Cerebellar nuclear complex (tissue), 1 donor: ENCODE measurements at regions not wholly inside any gene's neighbourhood (a gene's known extent, or its start where the extent isn't known, plus 50 kb on each side); places are given as distances from the start of the nearest gene placed in this dataset.

ENCODE experiments used
- DNase-seq, 2 experiments: peaks; one replicate each; lab custom pipeline; 2025; lab: John Stamatoyannopoulos, UW

DNA sequence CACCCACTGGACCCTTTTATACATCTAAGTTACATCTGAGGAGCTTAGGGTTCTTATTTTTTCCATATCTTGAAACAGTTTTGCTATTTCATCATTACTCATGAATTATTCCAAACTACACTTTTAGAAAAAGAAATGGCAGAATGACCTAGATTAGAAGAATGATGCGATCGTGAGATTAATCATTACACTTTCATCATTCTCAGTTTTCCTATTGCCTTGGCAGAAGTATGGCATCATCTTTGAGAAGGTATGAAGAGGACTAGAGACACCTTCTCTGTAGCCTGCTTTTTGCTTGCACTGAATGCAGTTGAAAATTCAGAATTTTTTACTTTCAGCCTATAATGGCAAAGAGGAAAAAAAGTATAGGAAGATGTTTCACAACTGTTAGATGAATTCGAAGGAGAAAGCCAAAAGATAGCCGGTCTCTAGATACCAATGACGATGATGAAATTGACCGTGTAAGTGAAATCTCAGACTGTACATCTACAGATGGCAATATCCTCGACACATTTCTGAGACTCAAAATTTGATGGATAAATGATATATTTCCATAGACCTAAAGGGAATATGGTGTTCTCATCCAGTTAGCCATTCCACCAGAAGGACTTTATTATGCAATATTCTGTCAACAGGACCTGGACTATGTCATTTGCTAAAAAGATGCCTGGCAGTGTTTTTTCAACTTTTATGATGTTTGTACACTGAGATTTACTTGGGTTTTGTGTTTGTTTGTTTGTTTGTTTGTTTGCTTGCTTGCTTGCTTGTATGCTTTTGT, 191.8 kb downstream of the TOMM20 start:
- DNase-seq: no peak

DNA sequence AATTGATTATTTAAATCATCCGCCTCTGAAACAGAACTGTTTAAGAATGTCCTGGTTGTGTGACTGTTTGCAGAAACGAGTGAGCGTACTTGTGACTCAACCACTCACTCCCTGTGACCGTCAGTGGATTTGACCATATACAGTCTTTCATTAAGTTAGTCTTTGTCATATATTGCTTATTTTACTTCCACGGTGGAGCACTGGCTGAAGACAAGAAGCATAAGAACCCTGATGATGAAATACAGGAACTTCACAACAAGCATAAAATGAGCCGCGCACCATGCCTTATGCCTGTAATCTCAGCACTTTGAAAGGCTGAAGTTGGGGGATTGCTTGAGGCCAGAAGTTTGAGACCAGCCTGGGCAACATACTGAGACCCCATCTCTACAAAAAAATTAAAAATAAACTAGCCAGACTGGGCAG, 194.0 kb downstream of the TOMM20 start:
- DNase-seq: no peak

DNA sequence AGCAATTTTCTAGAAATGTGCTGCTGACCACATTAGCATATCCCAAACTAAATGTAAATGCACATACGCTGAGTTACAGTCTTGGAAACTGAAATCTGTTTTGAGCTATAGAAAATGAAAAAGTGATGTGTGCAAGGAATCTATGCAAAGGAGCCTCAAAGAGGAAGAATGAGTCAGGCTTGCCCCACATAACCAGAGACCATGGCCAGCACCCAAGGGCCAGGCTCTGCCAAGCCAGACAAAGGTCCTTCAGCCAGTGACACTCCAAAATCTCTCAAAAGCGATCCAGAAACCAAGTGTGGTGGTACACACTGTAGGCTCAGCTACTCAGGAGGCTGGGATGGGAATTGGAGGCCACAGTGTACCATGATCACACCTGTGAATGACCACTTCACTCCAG, 195.2 kb downstream of the TOMM20 start:
- DNase-seq: no peak

DNA sequence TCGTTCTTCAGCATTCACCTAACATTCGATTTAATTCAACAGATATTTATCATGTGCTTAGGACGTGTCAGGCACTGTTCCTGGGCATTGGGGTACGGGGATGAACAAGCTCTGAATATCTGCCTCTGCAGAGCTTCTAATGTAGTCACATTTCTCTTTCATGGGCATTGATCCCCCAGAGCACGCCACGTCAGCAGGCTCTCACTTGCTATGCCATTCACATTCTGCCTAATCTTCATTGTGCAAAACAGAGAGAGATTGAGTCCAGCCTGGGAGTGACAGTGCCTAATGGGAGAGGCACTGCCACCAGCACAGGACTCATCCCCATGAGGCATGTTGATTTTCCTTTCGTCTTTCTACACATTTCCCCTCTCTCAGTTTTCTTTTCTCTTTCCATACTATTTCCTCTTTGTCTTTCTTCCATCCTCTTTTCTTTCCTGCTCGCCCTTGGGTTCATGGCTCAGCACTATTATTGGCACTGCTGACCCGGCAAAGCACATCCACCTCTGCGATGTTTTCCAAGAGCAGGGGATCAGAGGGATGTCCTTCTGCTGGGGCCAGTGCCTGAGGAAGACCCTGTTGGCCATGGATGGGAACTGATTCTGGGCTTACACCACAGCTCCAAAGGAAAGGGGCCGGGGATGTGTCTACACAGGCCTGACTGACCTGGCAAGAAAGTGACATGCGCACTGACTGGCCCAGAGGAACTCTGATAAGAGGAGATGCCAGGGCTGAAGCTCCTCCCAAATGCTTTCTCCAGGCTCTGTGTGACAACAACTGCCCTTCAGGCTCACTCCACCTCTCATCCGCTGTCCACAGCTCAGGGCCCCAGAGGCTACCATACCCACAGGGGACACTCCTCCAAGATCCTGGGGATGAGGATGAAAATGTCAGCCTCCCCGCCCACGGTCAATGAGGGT, 195.9 kb downstream of the TOMM20 start:
- no peak for DNase-seq

DNA sequence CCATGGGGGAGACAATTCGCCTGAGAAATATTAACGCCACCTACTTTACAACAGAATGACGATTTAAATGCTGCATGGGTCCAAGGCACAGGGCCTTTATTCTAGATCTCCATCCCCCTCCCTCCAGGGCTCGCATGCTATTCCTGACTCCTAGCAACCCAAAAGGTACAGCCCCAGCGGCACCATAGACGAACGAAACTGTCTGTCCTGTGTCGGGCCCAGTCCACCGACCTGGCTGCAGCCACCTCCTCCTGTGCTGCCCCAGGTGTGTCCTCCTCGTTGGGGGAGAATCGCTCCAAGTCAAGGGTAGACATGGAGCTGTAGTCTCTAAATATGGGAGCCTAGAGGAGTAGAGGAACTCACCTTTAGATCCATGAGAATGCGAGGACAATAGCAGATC, 196.5 kb downstream of the TOMM20 start:
- DNase-seq: no peak

DNA sequence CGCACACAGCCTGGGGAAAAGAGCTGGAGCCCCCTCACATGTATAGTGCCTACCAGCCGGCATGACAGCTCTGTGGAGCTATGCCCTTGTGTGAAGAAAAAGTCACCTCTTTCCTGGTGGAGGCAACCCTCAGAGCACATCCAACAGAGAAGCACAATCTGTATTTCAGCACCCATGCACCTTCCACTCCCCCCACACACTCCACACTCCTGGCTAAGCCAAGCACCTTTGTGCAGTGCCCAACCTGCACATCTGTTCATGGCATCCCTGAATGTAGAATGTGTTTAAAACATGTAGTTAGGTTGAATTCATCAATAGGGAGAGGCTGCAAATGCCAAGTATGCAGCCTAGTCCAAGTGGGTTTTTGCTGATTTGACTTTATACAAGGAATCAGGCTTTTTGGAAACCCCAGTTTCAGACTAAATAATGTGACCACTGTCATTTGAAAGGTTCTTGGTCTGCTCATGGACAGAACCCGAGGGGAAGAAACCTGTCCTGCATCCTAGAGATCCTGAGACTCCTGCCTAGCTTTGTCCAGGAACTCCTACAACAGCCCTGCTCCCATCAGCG, 197.1 kb downstream of the TOMM20 start:
- no peak for DNase-seq

DNA sequence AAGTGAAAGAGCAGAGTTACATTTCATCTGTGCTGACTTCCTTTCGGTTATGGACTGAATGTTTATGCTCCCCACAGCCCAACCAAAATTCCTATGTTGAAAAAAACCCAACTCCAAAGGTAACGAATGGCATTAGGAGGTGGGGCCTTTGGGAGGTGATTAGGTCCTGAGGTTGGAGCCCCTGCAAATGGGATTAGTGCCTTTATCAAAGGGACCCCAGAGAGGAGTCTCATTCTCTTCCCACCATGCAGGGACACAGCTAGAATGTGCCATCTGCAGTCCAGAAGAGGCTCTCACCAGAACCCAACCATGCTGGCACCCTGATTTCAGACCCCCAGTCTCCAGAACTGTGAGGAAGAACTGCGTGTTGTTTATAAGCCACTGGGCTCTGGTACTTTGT, 199.3 kb downstream of the TOMM20 start:
- DNase-seq: no peak

DNA sequence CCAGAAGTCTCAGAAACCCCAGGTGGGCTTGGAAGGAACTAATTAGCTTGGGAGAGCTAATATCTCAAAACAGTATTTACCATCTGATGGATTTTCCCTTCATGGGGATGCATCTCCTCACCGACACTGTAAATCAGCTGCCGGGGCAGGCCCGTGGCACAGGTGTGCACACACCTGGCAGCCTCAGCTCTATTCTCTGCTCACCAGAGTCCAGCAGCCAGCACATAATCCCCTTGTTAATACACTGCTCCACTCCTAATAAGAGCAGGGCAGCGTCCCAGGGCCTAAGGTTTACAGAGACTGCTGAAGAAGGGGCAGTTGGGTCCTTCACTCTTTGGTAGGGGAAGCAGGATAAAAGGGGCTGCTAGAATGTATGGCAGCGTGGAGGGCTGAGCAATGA, 200.0 kb downstream of the TOMM20 start:
- no peak for DNase-seq

DNA sequence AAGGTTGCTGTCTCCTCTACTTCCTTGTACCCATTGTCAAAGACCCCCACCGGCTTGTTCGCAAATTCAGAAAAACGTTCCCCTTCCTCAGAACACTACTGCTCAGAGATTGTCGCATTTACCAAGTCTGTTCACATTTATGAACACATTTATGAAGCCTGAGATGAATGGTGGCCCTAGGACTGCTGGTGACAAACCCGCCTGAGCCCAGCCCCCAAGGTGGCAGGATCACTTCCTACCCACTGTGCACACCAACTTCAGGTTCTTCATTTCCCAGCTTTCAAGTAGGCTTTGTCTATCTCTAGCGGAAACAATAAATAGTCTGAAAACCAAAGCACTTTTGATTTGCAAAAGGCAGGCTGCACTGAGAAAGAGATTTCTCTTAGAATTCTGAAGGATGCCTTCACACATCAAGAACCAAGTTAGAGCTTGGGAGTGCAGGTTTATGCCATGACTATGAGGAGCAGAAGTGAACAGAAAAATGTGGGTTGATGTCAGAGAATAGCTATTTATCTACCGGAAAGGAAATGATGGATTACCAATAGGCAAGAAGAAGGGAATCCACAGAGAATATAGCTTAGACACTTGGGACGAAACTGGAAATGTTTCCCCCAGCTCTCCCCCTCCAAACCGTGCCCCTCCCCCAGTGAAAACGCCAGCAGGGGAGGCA, 200.5 kb downstream of the TOMM20 start:
- no peak for DNase-seq

DNA sequence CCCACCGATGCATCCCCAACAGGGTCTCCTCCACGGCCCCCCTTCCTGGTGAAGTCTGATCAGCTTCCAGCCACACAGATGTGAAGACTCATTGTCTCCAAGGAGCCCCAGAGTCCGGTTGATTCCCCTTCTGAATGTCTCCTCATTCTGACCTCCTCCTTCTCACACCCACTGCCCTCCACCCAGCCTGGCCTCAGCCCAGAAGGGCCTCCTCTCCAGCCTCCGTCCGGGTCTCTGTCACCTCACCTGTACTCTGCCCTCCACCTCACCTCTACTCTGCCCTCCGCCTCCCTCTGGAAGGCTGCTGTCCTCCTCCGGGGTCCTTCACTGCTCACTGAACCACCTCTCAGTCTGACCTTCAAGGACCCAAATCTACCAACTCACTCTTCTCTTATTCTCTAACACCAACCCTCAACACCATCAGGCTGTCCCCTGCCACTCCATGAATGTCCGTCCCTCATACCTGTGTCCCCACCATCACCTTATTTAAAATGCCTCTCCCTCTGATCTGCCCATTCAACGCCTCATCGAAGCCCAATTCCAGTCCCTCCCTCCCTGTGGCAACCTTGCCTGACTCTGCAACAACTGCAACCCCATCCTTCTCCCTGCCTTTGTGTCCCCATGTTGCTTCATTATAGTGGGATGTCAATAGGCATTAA, 201.2 kb downstream of the TOMM20 start:
- DNase-seq: no peak

DNA sequence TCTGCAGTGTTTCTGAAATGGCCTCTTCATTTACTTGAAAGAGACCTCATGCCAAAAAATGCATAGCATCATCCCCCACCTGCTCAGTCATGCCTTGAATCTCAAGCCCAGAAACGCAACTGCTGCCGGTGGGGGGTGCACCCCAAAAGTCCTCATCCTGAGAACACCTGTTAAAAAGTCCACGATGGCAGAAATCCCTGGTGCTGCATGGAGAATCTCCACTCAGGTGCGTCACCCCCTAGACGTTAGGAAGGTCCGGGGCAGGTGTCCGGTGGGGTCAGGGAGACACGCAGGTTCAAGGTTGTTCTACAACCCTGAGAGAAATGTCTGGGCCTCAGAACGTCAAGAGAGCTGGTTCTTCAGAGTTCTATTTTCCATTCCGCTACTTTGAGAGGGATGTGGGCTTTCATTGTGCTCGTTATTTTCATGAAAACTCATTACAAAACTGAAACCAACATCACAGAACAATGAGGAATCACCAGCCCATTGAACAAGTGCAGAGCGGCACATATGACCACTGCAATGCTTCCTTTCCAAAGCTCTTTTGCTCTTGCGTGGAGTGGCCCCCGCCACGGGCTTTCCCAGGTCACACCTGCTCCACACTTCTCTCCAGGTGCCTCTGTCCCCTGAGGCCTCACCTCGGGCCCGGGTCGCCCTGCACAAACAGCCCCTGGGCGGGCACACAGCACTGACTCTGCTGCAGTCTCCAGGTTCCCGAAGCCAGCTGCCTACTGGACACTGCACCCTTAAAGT, 201.9 kb downstream of the TOMM20 start:
- DNase-seq: no peak

DNA sequence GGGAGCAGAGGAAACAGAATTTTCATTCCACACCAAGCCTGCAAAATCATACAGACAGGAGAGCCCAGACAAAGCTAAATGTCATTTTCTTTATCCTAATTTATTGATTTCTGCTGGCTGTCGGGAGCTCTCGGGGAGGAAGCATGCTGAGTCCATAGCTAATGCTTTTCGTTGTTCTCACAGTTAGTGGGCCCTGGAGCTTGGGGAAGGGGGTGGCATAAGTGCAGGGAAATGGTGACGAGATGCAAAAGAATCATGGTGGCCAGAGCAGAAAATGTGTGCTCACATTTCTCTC, 202.4 kb downstream of the TOMM20 start:
- no peak for DNase-seq

DNA sequence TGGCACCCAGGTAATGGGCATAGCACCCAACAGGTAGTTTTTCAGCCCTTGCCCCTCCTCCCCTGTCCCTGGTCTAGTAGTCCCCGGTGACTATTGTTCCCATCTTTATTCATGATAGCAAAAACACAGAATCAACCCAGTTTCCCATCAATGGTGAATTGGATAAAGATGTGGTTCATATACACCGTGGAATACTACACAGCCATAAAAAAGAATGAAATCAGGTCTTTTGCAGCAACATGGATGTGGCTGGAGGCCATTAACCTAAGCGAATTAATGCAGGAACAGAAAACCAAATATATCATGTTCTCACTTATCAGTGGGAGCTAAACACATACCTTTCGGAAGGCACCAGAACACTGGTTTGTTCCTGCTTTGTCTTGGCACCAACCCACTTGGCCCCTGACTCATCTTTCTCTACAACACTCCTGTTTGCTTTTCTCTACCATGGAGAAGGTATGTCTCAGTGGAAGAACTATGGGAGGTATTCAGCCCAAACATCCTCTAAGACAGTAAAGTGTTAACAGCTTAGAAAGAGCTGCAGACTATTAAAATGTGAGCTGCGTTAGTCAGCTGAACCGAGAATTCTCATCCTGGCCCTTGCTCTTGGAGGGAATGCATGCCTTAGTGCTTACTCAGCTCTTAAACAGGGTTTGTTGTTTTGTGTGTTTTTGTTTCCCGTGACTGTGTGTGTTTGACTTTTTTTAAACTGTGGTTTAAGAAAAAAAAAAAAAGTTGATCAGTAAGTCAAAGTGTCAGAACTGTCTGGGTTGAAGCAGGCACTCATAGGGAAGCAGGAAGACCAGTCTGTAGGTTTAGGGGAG, 203.0 kb downstream of the TOMM20 start:
- DNase-seq: no peak

DNA sequence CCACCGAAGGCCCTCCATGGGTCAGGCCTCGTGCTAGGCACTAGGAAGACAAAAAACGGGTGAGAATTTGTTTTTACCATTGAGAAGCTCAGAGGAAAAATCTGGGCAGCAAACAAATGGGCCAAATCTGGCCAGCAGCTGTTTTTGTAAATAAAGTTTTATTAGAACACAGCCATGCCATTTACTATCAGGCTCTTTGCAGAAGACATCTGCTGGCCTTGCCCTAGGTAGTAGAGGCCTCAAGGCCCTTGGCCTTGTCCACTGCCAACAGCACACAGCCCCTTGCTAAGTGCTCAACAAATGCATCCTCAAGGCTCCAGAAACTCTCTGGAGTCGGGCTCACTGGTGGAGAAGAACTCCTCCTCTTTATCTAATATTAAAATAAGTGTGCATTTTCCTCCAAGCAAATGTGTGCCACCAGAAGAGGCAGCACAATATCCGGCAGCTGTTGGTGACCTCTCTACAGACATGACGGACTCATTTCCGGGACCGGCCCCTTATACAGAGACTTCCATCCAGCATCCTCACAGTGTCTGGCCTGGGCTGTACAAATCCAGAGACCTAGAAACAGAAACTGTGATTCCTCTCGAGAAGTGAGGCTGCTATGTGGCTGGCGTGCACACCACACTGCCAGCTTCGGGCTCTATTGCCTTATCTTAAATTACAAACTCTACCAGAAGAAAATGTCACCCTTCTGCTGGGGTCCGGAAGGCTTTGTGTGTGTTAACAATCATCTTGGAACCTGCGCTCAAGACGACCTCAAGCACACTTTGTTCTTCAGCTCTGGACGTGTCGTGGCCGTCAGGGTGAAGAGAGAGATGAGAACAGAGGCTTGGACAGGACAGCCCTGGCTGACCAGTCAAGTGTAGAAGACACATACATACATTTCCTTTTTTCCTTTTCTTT, 203.9 kb downstream of the TOMM20 start:
- DNase-seq: no peak

DNA sequence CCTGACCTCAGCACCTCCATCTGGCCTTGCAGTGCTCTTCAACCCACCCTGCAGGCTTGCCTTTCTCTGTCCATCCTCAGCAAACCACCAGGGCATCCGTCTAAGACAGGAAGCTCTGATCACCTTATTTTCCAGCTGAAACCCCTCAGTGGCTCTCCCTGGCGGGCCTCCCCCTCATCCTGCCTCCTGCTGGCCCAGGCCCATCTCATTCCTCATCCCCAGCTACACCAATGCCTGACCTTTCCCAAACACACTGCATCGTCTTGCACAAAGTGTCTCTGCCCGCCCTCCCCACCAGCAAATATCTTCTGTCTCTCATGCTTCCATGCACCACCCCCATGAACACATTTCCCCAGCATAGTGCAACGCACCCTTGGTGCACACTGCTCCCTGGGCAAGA, 205.0 kb downstream of the TOMM20 start:
- no peak for DNase-seq

DNA sequence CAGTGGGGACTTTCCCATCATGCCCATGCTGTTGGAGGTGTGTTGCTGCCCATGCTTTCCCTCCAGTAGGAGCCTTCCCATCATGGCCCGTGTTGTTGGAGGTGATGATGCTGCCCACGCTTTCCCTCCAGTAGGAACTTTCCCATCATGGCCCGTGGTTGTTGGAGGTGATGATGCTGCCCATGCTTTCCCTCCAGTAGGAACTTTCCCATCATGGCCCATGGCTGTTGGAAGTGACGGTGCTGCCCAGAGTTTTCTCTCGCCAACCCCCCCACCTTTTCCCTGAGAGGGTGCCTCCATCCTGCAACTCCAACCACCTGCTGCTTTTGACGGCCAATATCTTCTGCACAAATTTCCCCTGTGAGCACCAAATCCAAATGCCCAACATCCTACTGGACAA, 205.7 kb downstream of the TOMM20 start:
- no peak for DNase-seq

DNA sequence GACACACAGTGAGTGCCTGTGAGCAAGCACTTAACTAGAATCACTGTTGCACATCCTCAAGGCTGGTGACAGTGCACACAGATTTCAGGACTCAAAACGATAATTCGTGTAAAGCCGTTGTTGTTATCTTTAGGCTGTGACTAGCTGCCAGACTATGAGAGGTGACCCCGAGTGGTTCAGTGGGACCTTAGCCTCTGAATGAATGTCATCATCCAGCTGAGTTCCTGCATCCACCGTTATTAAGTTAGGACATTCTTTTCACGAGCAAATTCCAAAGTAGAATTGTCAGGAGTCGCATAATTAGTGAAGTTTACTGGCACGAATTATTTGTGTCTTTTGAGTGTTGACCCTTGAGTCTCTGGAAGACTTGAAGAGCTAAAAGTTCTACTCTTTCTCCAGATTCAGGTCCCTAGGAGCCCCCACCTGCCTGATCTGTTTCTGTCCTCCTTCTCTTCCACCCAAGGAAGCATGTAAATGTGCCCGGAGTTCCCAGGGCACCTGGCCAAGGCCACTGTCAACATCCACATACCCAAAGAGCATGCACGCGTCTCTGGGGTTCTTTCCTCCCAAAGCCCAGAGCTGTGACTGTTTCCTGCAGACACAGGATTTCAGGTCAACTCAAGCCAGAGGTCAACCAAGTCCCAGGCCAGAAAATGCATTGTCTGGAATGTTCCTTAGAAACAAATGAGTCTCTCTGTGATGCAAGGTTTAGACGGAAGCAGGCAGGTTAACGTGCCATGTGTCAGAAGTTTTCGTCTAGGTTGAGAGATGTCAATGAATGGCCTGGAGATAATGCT, 207.2 kb downstream of the TOMM20 start:
- no peak for DNase-seq

DNA sequence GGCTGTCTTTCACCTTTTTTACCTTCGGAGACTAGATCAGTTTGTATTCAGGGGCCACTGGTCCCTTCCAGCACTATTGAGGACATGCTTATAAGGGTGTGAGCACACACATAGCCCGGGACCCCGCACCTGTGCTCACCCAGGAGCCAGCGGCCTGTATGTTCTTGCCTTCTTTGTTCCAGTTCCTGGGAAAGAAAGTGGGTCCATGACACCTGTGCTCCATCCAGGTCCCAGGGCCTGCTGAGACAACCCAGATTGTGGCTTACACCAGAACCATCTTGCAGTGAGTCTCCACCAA, 207.8 kb downstream of the TOMM20 start:
- DNase-seq: no peak
